Heart left ventricle (tissue), 13 donors: ENCODE measurements at regions not wholly inside any gene's neighbourhood (a gene's known extent, or its start where the extent isn't known, plus 50 kb on each side); places are given as distances from the start of the nearest gene placed in this dataset.
"Not testable (repeated sequence)": the region's sequence is repeated elsewhere in the genome, so short reads cannot be mapped to it uniquely, and the experiment has no call there.

Experiments used
- POLR2A ChIP-seq, 2 donors: fragments of 450-650 bp; IDR thresholded peaks; one replicate each; pipeline ENCODE4 v1.6.1; 2017; ENCODE audit warnings: antibody characterized with exemption in 2 of 2, mild to moderate bottlenecking in 2 of 2, moderate library complexity in 2 of 2
- TF ChIP-seq, protein P1 (sequence below), 12 donors: fragments of 200-600 bp; sonication (generic) in 4 of 12; IDR thresholded peaks; one replicate each; pipeline versions ENCODE4 v1.5.0 to v1.8.0; 2018 to 2022; ENCODE audit warnings: antibody characterized with exemption in 12 of 12, mild to moderate bottlenecking in 5 of 12
- donor health status: ischemic (EF 13 %, LVEDD 7.1; RV severe dilation, severe dysfunction).
- donor health status: DM: no; HTN: yes; CAD: no.
- donor health status: DM: no; HTN: no; CAD: no.
- donor health status: ischemic (EF 25% LVEDD 6.9; RV normal size, moderate dysfunction).
- donor health status: ischemic (EF 25% LVEDD 5.7; RV mildly dilated, moderate dysfunction).
- donor health status: ischemic (EF 35%, LVEDD 5.7; RV mildly dilated, moderate dysfunction).
- donor health status: nonischemic (EF 11% LVEDD 7.7; RV severe dilation, severe dysfunction).
- donor health status: DM: yes; HTN: yes; CAD: no.
- donor health status: PGD.
- donor health status: ischemic (EF 29% LVEDD 5.4; RV normal size, mild dysfunction).
- donor health status: nonischemic (EF 23%, LVEDD 6.1; RV moderate dilation, normal function).

DNA sequence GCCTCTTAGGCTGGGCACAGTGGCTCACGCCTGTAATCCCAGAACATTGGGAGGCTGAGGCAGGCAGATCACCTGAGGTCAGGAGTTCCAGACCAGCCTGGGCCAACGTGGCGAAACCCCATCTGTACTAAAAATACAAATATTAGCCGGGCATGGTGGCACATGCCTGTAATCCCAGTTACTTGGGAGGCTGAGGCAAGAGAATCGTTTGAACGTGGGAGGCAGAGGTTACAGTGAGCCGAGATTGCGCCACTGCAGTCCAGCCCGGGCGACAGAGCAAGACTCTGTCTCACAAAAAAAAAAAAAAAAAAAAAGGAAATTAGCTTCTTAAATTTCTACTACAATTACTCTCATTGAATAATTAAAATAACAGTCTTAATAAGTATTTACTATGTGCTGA, 52.4 kb upstream of the JARID2 start:
- TF ChIP-seq, protein P1, sequence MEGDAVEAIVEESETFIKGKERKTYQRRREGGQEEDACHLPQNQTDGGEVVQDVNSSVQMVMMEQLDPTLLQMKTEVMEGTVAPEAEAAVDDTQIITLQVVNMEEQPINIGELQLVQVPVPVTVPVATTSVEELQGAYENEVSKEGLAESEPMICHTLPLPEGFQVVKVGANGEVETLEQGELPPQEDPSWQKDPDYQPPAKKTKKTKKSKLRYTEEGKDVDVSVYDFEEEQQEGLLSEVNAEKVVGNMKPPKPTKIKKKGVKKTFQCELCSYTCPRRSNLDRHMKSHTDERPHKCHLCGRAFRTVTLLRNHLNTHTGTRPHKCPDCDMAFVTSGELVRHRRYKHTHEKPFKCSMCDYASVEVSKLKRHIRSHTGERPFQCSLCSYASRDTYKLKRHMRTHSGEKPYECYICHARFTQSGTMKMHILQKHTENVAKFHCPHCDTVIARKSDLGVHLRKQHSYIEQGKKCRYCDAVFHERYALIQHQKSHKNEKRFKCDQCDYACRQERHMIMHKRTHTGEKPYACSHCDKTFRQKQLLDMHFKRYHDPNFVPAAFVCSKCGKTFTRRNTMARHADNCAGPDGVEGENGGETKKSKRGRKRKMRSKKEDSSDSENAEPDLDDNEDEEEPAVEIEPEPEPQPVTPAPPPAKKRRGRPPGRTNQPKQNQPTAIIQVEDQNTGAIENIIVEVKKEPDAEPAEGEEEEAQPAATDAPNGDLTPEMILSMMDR (IDR thresholded peaks at IDR 0.05): not testable (repeated sequence)
- not testable (repeated sequence) for TF ChIP-seq POLR2A (IDR thresholded peaks at IDR 0.05)
